IMR-90 (cell line): ENCODE measurements at regions not wholly inside any gene's neighbourhood (a gene's known extent, or its start where the extent isn't known, plus 50 kb on each side); places are given as distances from the start of the nearest gene placed in this dataset.

Source experiments
- BHLHE40 ChIP-seq: fragments of 150-350 bp; IDR thresholded peaks from 2 replicates; pipeline ENCODE4 v1.6.1; 2016; ENCODE audit warnings: mild to moderate bottlenecking, low read depth, low read length
- CEBPB ChIP-seq: IDR thresholded peaks from 2 replicates; pipeline ENCODE4 v1.6.1; 2012; ENCODE audit warnings: low read depth, low read length, improper control_type of control experiment
- CHD1 ChIP-seq: IDR thresholded peaks from 2 replicates; pipeline ENCODE4 v1.6.1; 2012; ENCODE audit warnings: low read depth, low read length, improper control_type of control experiment
- CTCF ChIP-seq: conservative IDR thresholded peaks from 2 replicates; pipeline ENCODE4 v1.5.1; 2012; ENCODE audit warnings: mild to moderate bottlenecking, low read depth, low read length, improper control_type of control experiment
- ELK1 ChIP-seq: fragments of 150-350 bp; IDR thresholded peaks from 2 replicates; pipeline ENCODE4 v1.6.1; 2016; ENCODE audit warnings: low read depth, mild to moderate bottlenecking, low read length, moderate library complexity, borderline replicate concordance
- FOS ChIP-seq: fragments of 150-350 bp; IDR thresholded peaks from 2 replicates; pipeline ENCODE4 v1.6.1; 2016; ENCODE audit warnings: low read depth, low read length
- MAFK ChIP-seq: IDR thresholded peaks from 2 replicates; pipeline ENCODE4 v1.6.1; 2012; ENCODE audit warnings: low read depth, low read length, improper control_type of control experiment
- MXI1 ChIP-seq: IDR thresholded peaks from 2 replicates; pipeline ENCODE4 v1.6.1; 2012; ENCODE audit warnings: low read depth, mild to moderate bottlenecking, low read length, moderate library complexity, borderline replicate concordance
- POLR2A ChIP-seq: IDR thresholded peaks from 2 replicates; pipeline ENCODE4 v1.6.1; 2012; ENCODE audit warnings: mild to moderate bottlenecking, low read depth, low read length
- RAD21 ChIP-seq: IDR thresholded peaks from 2 replicates; pipeline ENCODE4 v1.6.1; 2012; ENCODE audit warnings: low read length, improper control_type of control experiment
- RCOR1 ChIP-seq: IDR thresholded peaks from 2 replicates; pipeline ENCODE4 v1.6.1; 2012; ENCODE audit warnings: mild to moderate bottlenecking, low read length, improper control_type of control experiment; ENCODE audit not compliant: insufficient replicate concordance
- RFX5 ChIP-seq: IDR thresholded peaks from 2 replicates; pipeline ENCODE4 v1.8.0; 2012; ENCODE audit warnings: low read depth, mild to moderate bottlenecking, low read length, moderate library complexity
- SMC3 ChIP-seq: fragments of 150-350 bp; IDR thresholded peaks from 2 replicates; pipeline ENCODE4 v1.6.1; 2016; ENCODE audit warnings: low read depth, mild to moderate bottlenecking, antibody characterized with exemption, low read length, moderate library complexity
- USF2 ChIP-seq: fragments of 150-350 bp; IDR thresholded peaks from 2 replicates; pipeline ENCODE4 v1.6.1; 2017; ENCODE audit warnings: mild to moderate bottlenecking, antibody characterized with exemption, low read length, low read depth

GRCh38 chr15:53305554-53305953, 453.9 kb downstream of the WDR72 start:
- TF ChIP-seq POLR2A: no peak
- TF ChIP-seq CTCF: no peak
- TF ChIP-seq ELK1: no peak
- no peak for TF ChIP-seq BHLHE40
- TF ChIP-seq SMC3: no peak
- no peak for TF ChIP-seq MXI1
- TF ChIP-seq CEBPB: no peak
- no peak for TF ChIP-seq RAD21
- no peak for TF ChIP-seq FOS
- TF ChIP-seq CHD1: no peak
- no peak for TF ChIP-seq MAFK
- no peak for TF ChIP-seq RCOR1
- TF ChIP-seq USF2: no peak
- TF ChIP-seq RFX5: no peak
